Fibroblast of the aortic adventitia (primary cell): ENCODE measurements at regions not wholly inside any gene's neighbourhood (a gene's known extent, or its start where the extent isn't known, plus 50 kb on each side); places are given as distances from the start of the nearest gene placed in this dataset.

Experiments
- DNase-seq: peaks from one replicate; pipeline ENCODE4 v3.0.0-alpha.2; 2010; ENCODE audit warnings: low read depth
- H3K4me3 ChIP-seq: 2 replicates; pipeline ENCODE4 v1.5.1; 2011; ENCODE audit warnings: low read depth, mild to moderate bottlenecking, control low read depth, low read length, moderate library complexity
- CTCF ChIP-seq: IDR thresholded peaks from 2 replicates; pipeline ENCODE4 v1.5.1; 2011; ENCODE audit warnings: mild to moderate bottlenecking, low read length, control low read depth, inconsistent platforms; ENCODE audit not compliant: insufficient read depth

- no peak for TF ChIP-seq CTCF
- H3K4me3 ChIP-seq, result no peak overlapping the region
- no peak for DNase-seq
These were observed 412.6 kb downstream of the RASEF start for GRCh38 chr9:82650368-82650767.

- TF ChIP-seq CTCF, result no peak
These were observed 411.5 kb downstream of the RASEF start for GRCh38 chr9:82651474-82651873.

GRCh38 chr9:82665324-82665723, 397.6 kb downstream of the RASEF start:
- no peak for DNase-seq
- no peak overlapping the region for H3K4me3 ChIP-seq
- TF ChIP-seq CTCF, result no peak

More at GRCh38 chr9:82651474-82651873, 411.5 kb downstream of the RASEF start:
- H3K4me3 ChIP-seq, result no peak overlapping the region
- DNase-seq, result no peak

- TF ChIP-seq CTCF, result no peak
These were observed 394.2 kb downstream of the RASEF start for GRCh38 chr9:82668689-82669199.

GRCh38 chr9:82670000-82670399, 392.9 kb downstream of the RASEF start:
- DNase-seq, result no peak
- H3K4me3 ChIP-seq, result no peak overlapping the region
- TF ChIP-seq CTCF, result no peak

More at GRCh38 chr9:82668689-82669199, 394.2 kb downstream of the RASEF start:
- H3K4me3 ChIP-seq, result no peak overlapping the region
- no peak for DNase-seq

- no peak for TF ChIP-seq CTCF
- no peak overlapping the region for H3K4me3 ChIP-seq
- DNase-seq, result no peak
These were observed 392.2 kb downstream of the RASEF start for GRCh38 chr9:82670726-82671125.

- H3K4me3 ChIP-seq, result no peak overlapping the region
- no peak for DNase-seq
- TF ChIP-seq CTCF, result no peak
These were observed 389.7 kb downstream of the RASEF start for GRCh38 chr9:82673201-82673600.
